DOHH2 (cell line): ENCODE measurements at regions not wholly inside any gene's neighbourhood (a gene's known extent, or its start where the extent isn't known, plus 50 kb on each side); places are given as distances from the start of the nearest gene placed in this dataset.

Experiments used
- H3F3A ChIP-seq: fragments of 200-600 bp; sonication (generic), shearing (Covaris generic); 2 replicates; pipeline ENCODE4 v1.6.0; 2016; ENCODE audit warnings: antibody characterized with exemption, mild to moderate bottlenecking; ENCODE audit not compliant: control insufficient read depth, insufficient read depth
- H3K27ac ChIP-seq: fragments of 200-600 bp; sonication (generic); 2 replicates; pipeline ENCODE4 v1.5.1; 2014; ENCODE audit warnings: low read depth, mild to moderate bottlenecking, low read length, moderate library complexity
- H3K27me3 ChIP-seq: fragments of 200-600 bp; sonication (generic); 2 replicates; pipeline ENCODE4 v1.6.1; 2014; ENCODE audit warnings: mild to moderate bottlenecking, low read length, mixed read lengths; ENCODE audit not compliant: control insufficient read depth
- H3K36me3 ChIP-seq: fragments of 200-600 bp; sonication (generic); 2 replicates; pipeline ENCODE4 v1.6.1; 2014; ENCODE audit warnings: mild to moderate bottlenecking, low read length, moderate library complexity, mixed read lengths; ENCODE audit not compliant: control insufficient read depth
- H3K4me1 ChIP-seq: fragments of 200-600 bp; sonication (generic); 2 replicates; pipeline ENCODE4 v1.6.1; 2014; ENCODE audit warnings: mild to moderate bottlenecking, low read length, mixed read lengths; ENCODE audit not compliant: control insufficient read depth
- H3K4me2 ChIP-seq: fragments of 200-600 bp; sonication (generic); 2 replicates; pipeline ENCODE4 v1.6.0; 2014; ENCODE audit warnings: mild to moderate bottlenecking, low read length, moderate library complexity
- H3K4me3 ChIP-seq: fragments of 200-600 bp; sonication (generic); 2 replicates; pipeline ENCODE4 v1.5.1; 2014; ENCODE audit warnings: mild to moderate bottlenecking, low read length, mixed read lengths
- H3K79me2 ChIP-seq: fragments of 200-600 bp; sonication (generic); 2 replicates; pipeline ENCODE4 v1.6.1; 2014; ENCODE audit warnings: mild to moderate bottlenecking, low read length, mixed read lengths; ENCODE audit not compliant: control insufficient read depth
- H3K9me2 ChIP-seq: fragments of 200-600 bp; sonication (generic); replicated peaks from 2 replicates; pipeline ENCODE4 v1.6.1; 2014; ENCODE audit warnings: mild to moderate bottlenecking, low read length, mixed read lengths; ENCODE audit not compliant: control insufficient read depth
- H3K9me3 ChIP-seq: fragments of 200-600 bp; sonication (generic); 2 replicates; pipeline ENCODE4 v1.6.1; 2014; ENCODE audit warnings: antibody characterized with exemption, low read length, mixed read lengths; ENCODE audit not compliant: control insufficient read depth, insufficient read depth
- H4K20me1 ChIP-seq: fragments of 200-600 bp; sonication (generic); 2 replicates; pipeline ENCODE4 v1.6.0; 2014; ENCODE audit warnings: low read depth, mild to moderate bottlenecking, antibody characterized with exemption, low read length, moderate library complexity; ENCODE audit not compliant: control insufficient read depth, insufficient read depth
- EZH2phosphoT487 ChIP-seq: fragments of 200-600 bp; sonication (generic); IDR thresholded peaks from 2 replicates; pipeline ENCODE4 v1.6.1; 2017; ENCODE audit warnings: borderline replicate concordance, mild to moderate bottlenecking, antibody characterized with exemption, low read length, moderate library complexity, mixed read lengths
- TF ChIP-seq, protein P1 (sequence below): fragments of 200-600 bp; sonication (generic); IDR thresholded peaks from one replicate; pipeline ENCODE4 v1.5.1; 2014; ENCODE audit warnings: antibody characterized with exemption, mild to moderate bottlenecking, low read depth, low read length; ENCODE audit not compliant: poor library complexity, severe bottlenecking

DNA sequence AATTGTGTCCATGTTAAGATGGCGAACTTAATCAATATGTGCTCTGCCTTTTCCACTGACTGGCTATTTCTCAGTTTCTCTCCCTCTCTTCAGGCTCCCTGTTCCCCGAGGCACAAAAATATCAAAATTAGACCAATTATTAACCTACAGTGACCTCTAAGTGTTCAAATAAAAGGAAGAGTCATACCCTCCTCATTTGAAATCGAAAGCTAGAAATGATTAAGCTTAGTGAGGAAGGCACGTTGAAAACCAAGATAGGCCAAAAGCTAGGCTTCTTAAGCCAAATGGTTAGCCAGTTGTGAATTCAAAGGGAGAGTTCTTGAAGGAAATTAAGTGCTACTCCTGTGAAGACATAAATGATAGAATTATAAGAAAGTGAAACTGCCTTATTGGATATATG, 81.1 kb upstream of the MBL2 start:
- Histone ChIP-seq H4K20me1 (no peaks in the 10 kb centered on the region), H3K4me3 (no peak overlapping the region), H3K79me2 (no peaks in the 10 kb centered on the region), H3K9me2 (no peaks in the 10 kb centered on the region), H3F3A (no peaks in the 10 kb centered on the region), H3K27me3 (no peaks in the 10 kb centered on the region), H3K9me3 (no peaks in the 10 kb centered on the region), H3K36me3 (no peaks in the 10 kb centered on the region), H3K4me2 (no peak overlapping the region), H3K4me1 (no peaks in the 10 kb centered on the region), H3K27ac (no peak overlapping the region)
- no peak for TF ChIP-seq EZH2phosphoT487
- TF ChIP-seq, protein P1, sequence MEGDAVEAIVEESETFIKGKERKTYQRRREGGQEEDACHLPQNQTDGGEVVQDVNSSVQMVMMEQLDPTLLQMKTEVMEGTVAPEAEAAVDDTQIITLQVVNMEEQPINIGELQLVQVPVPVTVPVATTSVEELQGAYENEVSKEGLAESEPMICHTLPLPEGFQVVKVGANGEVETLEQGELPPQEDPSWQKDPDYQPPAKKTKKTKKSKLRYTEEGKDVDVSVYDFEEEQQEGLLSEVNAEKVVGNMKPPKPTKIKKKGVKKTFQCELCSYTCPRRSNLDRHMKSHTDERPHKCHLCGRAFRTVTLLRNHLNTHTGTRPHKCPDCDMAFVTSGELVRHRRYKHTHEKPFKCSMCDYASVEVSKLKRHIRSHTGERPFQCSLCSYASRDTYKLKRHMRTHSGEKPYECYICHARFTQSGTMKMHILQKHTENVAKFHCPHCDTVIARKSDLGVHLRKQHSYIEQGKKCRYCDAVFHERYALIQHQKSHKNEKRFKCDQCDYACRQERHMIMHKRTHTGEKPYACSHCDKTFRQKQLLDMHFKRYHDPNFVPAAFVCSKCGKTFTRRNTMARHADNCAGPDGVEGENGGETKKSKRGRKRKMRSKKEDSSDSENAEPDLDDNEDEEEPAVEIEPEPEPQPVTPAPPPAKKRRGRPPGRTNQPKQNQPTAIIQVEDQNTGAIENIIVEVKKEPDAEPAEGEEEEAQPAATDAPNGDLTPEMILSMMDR, result no peak

- Histone ChIP-seq H3K9me2 (no peaks in the 10 kb centered on the region), H3K4me1 (no peaks in the 10 kb centered on the region), H3K36me3 (no peaks in the 10 kb centered on the region), H3K79me2 (no peaks in the 10 kb centered on the region), H3K27me3 (no peaks in the 10 kb centered on the region), H4K20me1 (no peaks in the 10 kb centered on the region), H3K4me3 (no peak overlapping the region), H3F3A (no peaks in the 10 kb centered on the region; the same call in 1 of the 2 replicates), H3K9me3 (no peaks in the 10 kb centered on the region), H3K4me2 (no peak overlapping the region), H3K27ac (no peak overlapping the region)
- TF ChIP-seq, protein P1, result no peak
- TF ChIP-seq EZH2phosphoT487, result no peak
These were observed 64.2 kb upstream of the MBL2 start for GRCh38 chr10:52836816-52837215.
